HG03575 (cell line): ENCODE measurements at regions not wholly inside any gene's neighbourhood (a gene's known extent, or its start where the extent isn't known, plus 50 kb on each side); places are given as distances from the start of the nearest gene placed in this dataset.

Experiments
- ATAC-seq: cut with Tn5 transposase; IDR thresholded peaks from one replicate; pipeline ENCODE4 v1.9.1; 2021; ENCODE audit not compliant: unreplicated experiment, insufficient number of reproducible peaks, low FRiP score; ENCODE audit errors: extremely low read depth

DNA sequence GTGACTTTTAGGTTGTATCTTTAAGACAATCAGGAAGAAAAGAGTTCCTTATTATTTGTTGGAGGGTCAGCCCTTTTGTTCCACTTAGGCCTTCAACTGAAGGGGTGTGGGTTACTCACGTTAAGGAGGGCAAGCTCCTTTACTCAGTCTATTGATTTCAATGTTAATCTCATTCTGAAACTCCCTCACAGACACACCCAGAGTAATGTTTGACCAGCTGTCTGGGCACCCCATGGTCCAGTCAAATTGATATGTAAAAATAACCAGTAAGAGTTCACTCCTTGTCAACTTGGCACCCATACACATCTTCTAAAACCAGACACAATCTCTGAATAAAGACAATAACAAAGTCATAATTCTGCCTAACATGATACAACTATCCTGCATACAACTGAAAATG, 292.9 kb downstream of the KLF5 start:
- no peak for ATAC-seq

GRCh38 chr13:73341748-73342147, 282.9 kb downstream of the KLF5 start:
- ATAC-seq: no peak

- ATAC-seq: no peak
These were observed 281.3 kb downstream of the KLF5 start for GRCh38 chr13:73340069-73340468.

DNA sequence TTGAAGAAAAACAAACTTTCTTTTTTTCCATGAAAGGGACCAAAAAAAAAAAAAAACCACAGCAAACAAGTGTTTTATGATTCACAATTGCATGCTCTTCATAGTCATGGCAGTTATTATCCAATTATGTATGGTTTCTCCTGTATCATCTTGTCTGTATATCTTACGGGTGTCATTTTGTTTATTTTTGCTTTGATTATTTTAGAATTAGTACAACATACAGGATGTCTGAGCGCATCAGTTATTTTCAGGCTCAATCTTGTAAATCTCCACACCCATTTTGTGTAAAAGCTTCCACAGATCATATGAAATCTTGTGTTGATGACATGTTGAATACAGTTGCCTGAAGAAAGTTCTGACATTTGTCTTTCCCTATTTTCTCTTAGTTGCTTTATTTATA, 280.3 kb downstream of the KLF5 start:
- ATAC-seq: no peak

DNA sequence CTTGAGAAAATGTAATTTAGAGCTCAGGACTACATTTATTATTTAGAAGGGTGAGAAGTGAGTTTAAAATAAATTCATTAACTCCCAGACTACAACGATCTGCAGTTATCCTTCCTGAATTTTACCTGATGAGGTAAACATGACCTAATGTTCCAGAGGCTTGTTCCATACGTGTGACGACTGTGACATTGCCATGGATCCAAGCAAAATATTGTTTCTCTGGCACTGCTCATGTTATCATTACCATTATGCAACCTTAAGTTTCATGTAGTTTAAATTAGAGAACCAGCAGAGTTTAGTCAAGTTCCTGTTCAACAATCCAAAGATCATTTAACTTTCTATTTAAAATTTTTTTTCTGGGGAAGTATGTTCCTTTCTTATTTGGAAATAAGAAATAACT, 279.6 kb downstream of the KLF5 start:
- ATAC-seq: no peak

DNA sequence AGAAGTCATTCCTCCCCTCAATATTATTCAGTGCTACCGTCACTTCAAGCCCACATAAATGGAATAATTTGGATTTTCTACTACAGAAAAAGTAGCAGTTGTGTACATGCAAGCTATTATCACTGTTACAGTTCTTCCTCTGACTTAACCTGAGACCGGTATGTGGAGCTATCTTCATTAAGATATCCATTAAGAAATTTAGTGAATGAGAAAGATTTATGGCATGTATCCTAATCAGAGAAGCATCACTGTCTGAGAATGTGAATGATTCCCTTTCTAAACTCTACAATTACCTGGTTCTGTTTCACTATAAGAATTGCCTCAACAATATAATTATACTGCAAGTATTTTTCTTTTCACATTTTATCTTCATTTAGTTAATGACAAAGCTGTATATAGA, 278.7 kb downstream of the KLF5 start:
- ATAC-seq: no peak

- no peak for ATAC-seq
These were observed 278.0 kb downstream of the KLF5 start for GRCh38 chr13:73336773-73337172.

- no peak for ATAC-seq
These were observed 277.1 kb downstream of the KLF5 start for GRCh38 chr13:73335944-73336343.

GRCh38 chr13:73335210-73335609, 276.4 kb downstream of the KLF5 start:
- ATAC-seq: peak; percentile 85

- ATAC-seq: no peak
These were observed 275.6 kb downstream of the KLF5 start for GRCh38 chr13:73334445-73334844.

DNA sequence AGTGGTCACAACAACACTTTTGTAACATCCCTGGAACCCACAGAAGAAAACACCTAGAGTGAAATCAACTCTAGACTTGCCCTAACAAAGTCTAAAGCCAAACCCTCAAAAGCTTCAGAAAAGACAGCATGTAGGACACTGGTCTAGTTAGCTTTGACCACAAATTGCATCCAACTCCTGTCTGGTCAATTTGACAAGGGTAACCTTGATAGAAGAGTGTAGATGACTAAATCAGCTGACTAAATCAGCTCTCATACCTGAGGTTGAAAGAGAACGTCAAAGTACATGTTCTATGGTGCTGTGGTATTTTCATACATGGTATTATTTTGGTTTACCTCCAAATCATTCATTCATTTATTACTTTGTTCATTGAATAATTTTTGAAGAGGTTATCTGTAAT, 272.8 kb downstream of the KLF5 start:
- no peak for ATAC-seq

DNA sequence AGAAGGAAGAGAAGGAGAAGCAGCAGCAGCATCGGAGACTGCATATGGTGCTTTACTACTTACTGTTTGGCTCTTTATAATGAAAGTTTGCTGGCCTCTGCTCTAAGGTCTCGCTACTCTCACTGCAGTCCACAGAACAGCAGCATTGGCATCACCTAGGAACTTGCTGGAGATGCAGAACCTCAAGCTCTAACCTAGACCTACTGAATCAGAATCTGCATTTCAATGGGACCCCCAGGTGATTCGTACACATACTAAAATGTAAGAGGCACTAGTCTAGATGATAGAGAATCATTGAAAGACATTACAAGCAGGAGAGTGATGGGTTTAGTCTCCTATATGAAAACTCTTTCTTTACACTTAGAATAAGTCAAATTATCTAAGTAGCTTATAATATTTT, 270.6 kb downstream of the KLF5 start:
- ATAC-seq: no peak

DNA sequence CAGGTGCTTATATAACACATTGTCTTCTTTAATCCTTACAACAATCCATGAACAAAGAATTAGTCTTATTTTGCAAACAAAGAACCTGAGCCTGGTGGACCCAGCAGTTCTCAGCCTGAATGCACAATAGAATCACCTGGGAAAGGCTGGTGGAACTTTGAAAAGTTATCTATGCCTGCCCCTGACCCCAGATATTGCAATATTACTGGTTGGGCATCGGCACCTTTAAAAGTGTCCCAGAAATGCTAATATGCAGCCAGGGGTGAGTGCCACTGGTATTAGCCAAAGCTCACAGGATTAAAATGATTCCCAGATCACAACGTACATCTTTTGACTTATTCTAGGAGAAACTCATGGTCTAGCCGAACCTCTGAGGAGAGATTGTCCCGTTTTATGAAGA, 268.8 kb downstream of the KLF5 start:
- no peak for ATAC-seq

GRCh38 chr13:73325723-73326558, 267.1 kb downstream of the KLF5 start:
- ATAC-seq: no peak

DNA sequence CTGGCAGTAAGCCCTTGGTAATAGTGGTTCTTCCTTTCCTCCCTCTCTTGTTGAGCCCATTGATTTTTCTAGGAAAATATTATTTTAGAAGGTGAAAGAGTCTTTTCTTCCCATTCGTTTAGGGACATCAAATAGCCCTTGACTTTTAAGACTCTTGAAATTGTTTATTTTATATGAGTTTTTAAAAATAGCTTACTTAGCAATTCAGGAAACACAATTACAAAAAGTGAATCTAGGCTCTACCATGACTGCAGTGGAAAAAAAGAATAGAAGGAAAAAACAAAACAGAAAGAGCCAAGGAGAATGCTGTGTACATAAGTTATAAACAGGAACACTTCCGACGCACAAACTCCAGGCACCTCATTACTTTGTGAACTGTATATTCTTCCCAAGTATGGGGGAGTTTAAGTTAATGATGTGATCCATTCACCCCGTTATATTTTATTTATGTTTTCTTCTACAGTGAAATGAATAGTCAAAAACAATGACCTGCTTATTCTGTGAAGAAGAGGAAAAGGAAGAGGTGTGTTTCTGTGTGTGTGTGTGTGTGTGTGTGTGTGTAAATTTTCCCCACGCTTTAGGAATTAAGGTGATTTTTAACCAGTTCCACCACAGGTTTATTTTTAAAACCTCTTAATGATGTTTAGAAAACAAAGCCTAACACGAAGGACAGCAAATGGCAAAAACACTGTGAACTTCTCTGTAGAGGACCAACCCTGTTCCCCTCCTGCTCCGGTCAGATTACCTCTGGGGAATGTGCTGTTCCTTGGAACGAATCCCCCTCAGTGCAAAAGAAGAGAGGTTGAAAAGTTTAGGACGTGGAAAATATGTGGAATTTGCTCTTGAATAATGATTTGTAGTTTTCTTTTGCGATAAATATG, 266.3 kb downstream of the KLF5 start:
- ATAC-seq: no peak

DNA sequence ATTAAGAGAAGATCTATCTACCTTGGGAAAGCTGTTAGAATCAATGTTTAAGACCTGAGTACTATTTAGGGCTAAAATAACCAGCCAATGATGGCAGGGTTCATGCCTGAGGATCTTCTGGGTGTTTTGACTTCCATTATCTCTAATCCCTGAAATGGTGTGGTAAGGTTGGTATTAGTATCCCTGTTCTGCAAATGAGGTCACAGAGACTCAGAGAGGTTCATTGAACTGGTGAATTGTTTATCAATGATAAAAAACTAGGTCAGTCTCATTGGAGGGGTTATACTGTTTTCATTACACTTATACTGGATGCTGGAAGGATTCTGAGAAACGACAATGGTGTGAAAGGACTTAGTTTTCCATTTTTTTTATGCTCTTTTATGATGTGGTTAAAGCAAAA, 264.8 kb downstream of the KLF5 start:
- no peak for ATAC-seq

DNA sequence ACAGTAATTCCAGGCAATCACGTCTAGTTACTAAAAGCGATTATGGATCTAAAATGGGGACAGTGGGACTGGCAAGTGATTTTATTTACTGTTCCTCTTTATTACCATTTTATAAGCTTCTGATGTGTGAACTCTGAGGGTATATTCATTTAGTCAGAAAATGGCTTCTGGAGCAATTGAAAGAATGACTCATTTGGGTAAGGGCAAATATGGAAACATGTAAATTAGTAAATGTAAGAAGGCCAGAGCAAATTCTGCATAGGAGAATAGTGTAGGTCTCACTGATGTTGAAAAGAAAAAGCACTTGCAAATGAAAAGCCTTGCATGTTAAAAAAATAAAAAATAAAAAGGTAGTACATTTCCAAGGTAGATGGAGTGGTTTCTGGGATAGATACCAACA, 262.2 kb downstream of the KLF5 start:
- ATAC-seq: no peak

DNA sequence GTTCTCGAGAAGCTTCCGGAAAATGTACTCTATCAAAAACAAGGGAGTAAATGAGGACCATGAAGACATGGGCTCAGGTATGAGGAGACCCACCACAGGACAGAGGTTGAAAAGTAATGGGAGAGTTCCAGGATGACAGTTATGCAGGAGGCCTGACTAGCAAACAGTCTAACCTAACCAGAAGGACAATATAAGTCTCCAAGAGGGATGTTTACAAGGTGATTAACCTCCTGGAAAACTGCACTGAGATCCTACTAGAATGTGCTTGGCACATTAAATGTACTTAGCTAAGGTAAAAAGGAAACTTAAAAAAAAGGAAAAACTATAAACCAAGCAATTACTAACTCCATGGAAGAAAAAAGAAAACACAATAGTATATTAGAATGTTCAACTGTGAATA, 258.3 kb downstream of the KLF5 start:
- no peak for ATAC-seq

DNA sequence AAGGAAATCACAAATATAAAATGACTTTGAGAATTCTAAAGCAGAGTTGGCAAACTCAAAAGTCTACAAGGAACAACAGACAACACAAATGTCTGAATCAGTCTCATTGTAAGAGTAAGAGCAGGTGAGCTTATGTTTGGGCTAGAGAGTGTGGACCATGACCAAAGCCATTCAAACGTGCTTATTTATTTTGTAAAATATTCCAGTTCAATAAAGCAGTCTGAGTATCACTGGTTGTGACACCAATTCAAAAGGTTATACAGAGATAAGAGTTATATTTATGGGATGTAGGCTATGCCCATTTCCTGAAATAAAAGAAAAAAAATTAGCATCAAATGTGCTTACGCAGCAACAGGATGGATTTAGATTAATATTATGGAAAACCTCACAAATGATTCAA, 251.6 kb downstream of the KLF5 start:
- ATAC-seq: no peak

GRCh38 chr13:73307481-73307880, 248.7 kb downstream of the KLF5 start:
- ATAC-seq: no peak
